IMR-90 (cell line): ENCODE measurements at regions not wholly inside any gene's neighbourhood (a gene's known extent, or its start where the extent isn't known, plus 50 kb on each side); places are given as distances from the start of the nearest gene placed in this dataset.

ENCODE experiments used
- ATAC-seq: fragments of 200-7000 bp; cut with Tn5 transposase; 2 replicates; pipeline ENCODE4 v1.9.1; 2020; ENCODE audit warnings: low read depth, mild to moderate bottlenecking, moderate library complexity
- BruUV-seq: library from RNA; stranded (reverse); fragments of 400-500 nt; replicated peaks from 2 replicates; lab custom pipeline; 2021; lab: Mats Ljungman, UMichigan
- CTCF ChIA-PET: fragments of 300-600 bp; formaldehyde crosslinking; extraction: SDS; loops from one replicate; lab custom pipeline; 2021; ENCODE audit warnings: antibody characterized with exemption; lab: Yijun Ruan, JAX
- POLR2A ChIA-PET: fragments of 300-600 bp; sonication (Branson Sonifier 250); formaldehyde crosslinking; loops from one replicate; lab custom pipeline; 2022; ENCODE audit warnings: antibody characterized with exemption; ENCODE audit not compliant: unreplicated experiment; lab: Charles Lee
- DNase-seq: peaks from one replicate; pipeline ENCODE4 v3.0.0; 2013
- H2AFZ ChIP-seq: replicated peaks from 2 replicates; pipeline ENCODE3; 2013; ENCODE audit warnings: low read length, mild to moderate bottlenecking; ENCODE audit not compliant: poor library complexity
- H2AK5ac ChIP-seq: 2 replicates; pipeline ENCODE4 v1.6.1; 2013; ENCODE audit warnings: low read depth, low read length, inconsistent platforms
- H2AK9ac ChIP-seq: replicated peaks from 2 replicates; pipeline ENCODE3; 2013; ENCODE audit warnings: mild to moderate bottlenecking, low read depth, low read length, moderate library complexity; ENCODE audit not compliant: poor library complexity
- H2BK120ac ChIP-seq: 2 replicates; pipeline ENCODE4 v1.6.1; 2013; ENCODE audit warnings: low read depth, low read length, inconsistent platforms
- H2BK15ac ChIP-seq: 3 replicates; pipeline ENCODE4 v1.6.1; 2013; ENCODE audit warnings: low read depth, low read length, inconsistent platforms
- H2BK20ac ChIP-seq: 2 replicates; pipeline ENCODE4 v1.6.1; 2013; ENCODE audit warnings: low read depth, mild to moderate bottlenecking, inconsistent platforms, low read length, moderate library complexity
- H2BK5ac ChIP-seq: 2 replicates; pipeline ENCODE4 v1.6.1; 2013; ENCODE audit warnings: mild to moderate bottlenecking, low read depth, low read length, inconsistent platforms; ENCODE audit not compliant: poor library complexity, severe bottlenecking
- H3K14ac ChIP-seq: replicated peaks from 2 replicates; pipeline ENCODE4 v1.6.1; 2013; ENCODE audit warnings: low read depth, low read length, inconsistent platforms
- H3K18ac ChIP-seq: 2 replicates; pipeline ENCODE4 v1.6.1; 2013; ENCODE audit warnings: low read depth, low read length, control low read depth
- H3K23ac ChIP-seq: 2 replicates; pipeline ENCODE4 v1.6.1; 2013; ENCODE audit warnings: low read depth, low read length, inconsistent platforms
- H3K27ac ChIP-seq: 2 replicates; pipeline ENCODE4 v1.5.1; 2013; ENCODE audit warnings: mild to moderate bottlenecking, control low read depth, low read length; ENCODE audit not compliant: insufficient read depth
- H3K27me3 ChIP-seq: 2 replicates; pipeline ENCODE4 v1.6.1; 2013; ENCODE audit warnings: low read length; ENCODE audit not compliant: control insufficient read depth, insufficient read depth
- H3K36me3 ChIP-seq: 2 replicates; pipeline ENCODE4 v1.6.1; 2013; ENCODE audit warnings: low read length, mixed read lengths; ENCODE audit not compliant: control insufficient read depth, insufficient read depth
- H3K4ac ChIP-seq: 2 replicates; pipeline ENCODE4 v1.6.1; 2013; ENCODE audit warnings: low read depth, low read length, inconsistent platforms
- H3K4me1 ChIP-seq: 2 replicates; pipeline ENCODE4 v1.6.1; 2013; ENCODE audit warnings: low read length, mixed read lengths; ENCODE audit not compliant: control insufficient read depth, insufficient read depth
- H3K4me2 ChIP-seq: 2 replicates; pipeline ENCODE4 v1.6.1; 2013; ENCODE audit warnings: low read depth, mild to moderate bottlenecking, control low read depth, low read length, moderate library complexity
- H3K4me3 ChIP-seq: 2 replicates; pipeline ENCODE4 v1.5.1; 2013; ENCODE audit warnings: low read depth, mild to moderate bottlenecking, control low read depth, low read length, moderate library complexity; ENCODE audit not compliant: insufficient read depth
- H3K56ac ChIP-seq: 2 replicates; pipeline ENCODE4 v1.6.1; 2013; ENCODE audit warnings: low read length, inconsistent platforms; ENCODE audit not compliant: insufficient read depth; ENCODE audit errors: extremely low read depth
- H3K79me1 ChIP-seq, 2 experiments: 2 replicates each; pipeline ENCODE4 v1.6.1; 2013; ENCODE audit warnings: low read length in 2 of 2, inconsistent platforms in 1 of 2, low read depth in 1 of 2
- H3K9ac ChIP-seq: 2 replicates; pipeline ENCODE4 v1.6.1; 2013; ENCODE audit warnings: low read depth, low read length, control low read depth
- H3K9me1 ChIP-seq: 2 replicates; pipeline ENCODE4 v1.6.1; 2013; ENCODE audit warnings: low read length, inconsistent platforms; ENCODE audit not compliant: insufficient read depth
- H3K9me3 ChIP-seq: 2 replicates; pipeline ENCODE4 v1.6.1; 2013; ENCODE audit warnings: low read length; ENCODE audit not compliant: control insufficient read depth, insufficient read depth
- H4K20me1 ChIP-seq: 2 replicates; pipeline ENCODE4 v1.6.1; 2013; ENCODE audit warnings: low read length, inconsistent platforms; ENCODE audit not compliant: insufficient read depth
- H4K5ac ChIP-seq: 2 replicates; pipeline ENCODE4 v1.6.1; 2013; ENCODE audit warnings: mild to moderate bottlenecking, low read depth, low read length, control low read depth
- H4K8ac ChIP-seq, 2 experiments: 2 replicates each; pipeline ENCODE4 v1.6.1; 2013; ENCODE audit warnings: low read depth in 2 of 2, low read length in 2 of 2, control low read depth in 1 of 2, inconsistent platforms in 1 of 2
- H4K91ac ChIP-seq: 2 replicates; pipeline ENCODE4 v1.6.1; 2013; ENCODE audit warnings: low read depth, low read length, inconsistent platforms; ENCODE audit not compliant: insufficient read depth
- BHLHE40 ChIP-seq: fragments of 150-350 bp; IDR thresholded peaks from 2 replicates; pipeline ENCODE4 v1.6.1; 2016; ENCODE audit warnings: mild to moderate bottlenecking, low read depth, low read length
- CHD1 ChIP-seq: IDR thresholded peaks from 2 replicates; pipeline ENCODE4 v1.6.1; 2012; ENCODE audit warnings: low read depth, low read length, improper control_type of control experiment
- MAFK ChIP-seq: IDR thresholded peaks from 2 replicates; pipeline ENCODE4 v1.6.1; 2012; ENCODE audit warnings: low read depth, low read length, improper control_type of control experiment
- MAZ ChIP-seq: IDR thresholded peaks from 2 replicates; pipeline ENCODE4 v1.6.1; 2012; ENCODE audit warnings: low read depth, mild to moderate bottlenecking, low read length, improper control_type of control experiment, moderate library complexity, borderline replicate concordance
- MXI1 ChIP-seq: IDR thresholded peaks from 2 replicates; pipeline ENCODE4 v1.6.1; 2012; ENCODE audit warnings: low read depth, mild to moderate bottlenecking, low read length, moderate library complexity, borderline replicate concordance
- NFE2L2 ChIP-seq: fragments of 150-350 bp; IDR thresholded peaks from 2 replicates; pipeline ENCODE4 v1.6.1; 2016; ENCODE audit warnings: low read depth, mild to moderate bottlenecking, low read length
- POLR2A ChIP-seq: IDR thresholded peaks from 2 replicates; pipeline ENCODE4 v1.6.1; 2012; ENCODE audit warnings: mild to moderate bottlenecking, low read depth, low read length
- RAD21 ChIP-seq: IDR thresholded peaks from 2 replicates; pipeline ENCODE4 v1.6.1; 2012; ENCODE audit warnings: low read length, improper control_type of control experiment
- RCOR1 ChIP-seq: IDR thresholded peaks from 2 replicates; pipeline ENCODE4 v1.6.1; 2012; ENCODE audit warnings: mild to moderate bottlenecking, low read length, improper control_type of control experiment; ENCODE audit not compliant: insufficient replicate concordance
- RFX5 ChIP-seq: IDR thresholded peaks from 2 replicates; pipeline ENCODE4 v1.8.0; 2012; ENCODE audit warnings: low read depth, mild to moderate bottlenecking, low read length, moderate library complexity
- SMC3 ChIP-seq: fragments of 150-350 bp; IDR thresholded peaks from 2 replicates; pipeline ENCODE4 v1.6.1; 2016; ENCODE audit warnings: low read depth, mild to moderate bottlenecking, antibody characterized with exemption, low read length, moderate library complexity
- WGBS, 2 experiments: methylation state at CpG; one replicate each; pipeline versions ENCODE4 v1.1.5 to v1.1.7; 2013; ENCODE audit warnings: missing lambda C conversion rate in 2 of 2; ENCODE audit not compliant: insufficient read length in 1 of 2; ENCODE audit errors: extremely low coverage in 2 of 2; 5-methylcytosine and 5-hydroxymethylcytosine counted together
- dilution Hi-C: fragments of 300-500 bp; cut with HindIII; formaldehyde crosslinking; loops from one replicate; pipeline ENCODE4 v1.14.3; 2018; ENCODE audit warnings: low sequenced_read_pairs; ENCODE audit not compliant: unreplicated experiment
- in situ Hi-C: fragments of 300-500 bp; cut with MboI; formaldehyde crosslinking; loops from 3 replicates; pipeline ENCODE4 v1.14.3; 2019; ENCODE audit warnings: low sequenced_read_pairs, inconsistent platforms, mixed read lengths
- intact Hi-C: fragments of 100-400 bp; cut with micrococcal nuclease; formaldehyde crosslinking; loops from 2 replicates; pipeline ENCODE4 v1.10.0; 2022
- TF ChIP-seq, protein P1 (sequence below): conservative IDR thresholded peaks from 2 replicates; pipeline ENCODE4 v1.5.1; 2012; ENCODE audit warnings: mild to moderate bottlenecking, low read depth, low read length, improper control_type of control experiment
- TF ChIP-seq, protein P2 (sequence below): fragments of 150-350 bp; IDR thresholded peaks from 2 replicates; pipeline ENCODE4 v1.6.1; 2017; ENCODE audit warnings: mild to moderate bottlenecking, antibody characterized with exemption, low read length, low read depth
- TF ChIP-seq, protein P3 (sequence below): fragments of 150-350 bp; IDR thresholded peaks from 2 replicates; pipeline ENCODE4 v1.6.1; 2016; ENCODE audit warnings: low read depth, mild to moderate bottlenecking, low read length, moderate library complexity, borderline replicate concordance

DNA sequence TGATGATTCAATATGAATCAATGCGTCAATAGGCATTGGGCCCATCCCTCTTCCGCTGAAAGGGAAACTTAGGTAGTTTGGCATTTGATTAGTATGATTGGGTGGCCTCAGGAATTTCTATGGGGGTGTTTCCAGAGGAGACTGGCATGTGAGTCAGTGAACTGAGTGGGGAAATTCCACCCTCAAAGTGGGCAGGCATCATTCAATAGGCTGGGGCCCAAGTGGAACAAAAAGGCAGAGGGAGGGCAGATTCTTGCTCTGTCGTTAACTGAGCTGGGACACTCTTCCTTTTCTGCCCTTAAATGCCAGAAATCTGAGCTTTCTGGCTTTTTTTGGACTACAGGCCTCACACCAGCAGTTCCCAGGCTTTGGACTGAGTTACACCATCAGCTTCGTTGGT is 373.5 kb downstream of the RPS29 start:
- TF ChIP-seq MXI1 (no peak), RCOR1 (no peak), RAD21 (no peak), CHD1 (no peak), MAZ (no peak), NFE2L2 (no peak), RFX5 (no peak), SMC3 (no peak), POLR2A (no peak), MAFK (no peak), BHLHE40 (no peak)
- TF ChIP-seq, protein P1, sequence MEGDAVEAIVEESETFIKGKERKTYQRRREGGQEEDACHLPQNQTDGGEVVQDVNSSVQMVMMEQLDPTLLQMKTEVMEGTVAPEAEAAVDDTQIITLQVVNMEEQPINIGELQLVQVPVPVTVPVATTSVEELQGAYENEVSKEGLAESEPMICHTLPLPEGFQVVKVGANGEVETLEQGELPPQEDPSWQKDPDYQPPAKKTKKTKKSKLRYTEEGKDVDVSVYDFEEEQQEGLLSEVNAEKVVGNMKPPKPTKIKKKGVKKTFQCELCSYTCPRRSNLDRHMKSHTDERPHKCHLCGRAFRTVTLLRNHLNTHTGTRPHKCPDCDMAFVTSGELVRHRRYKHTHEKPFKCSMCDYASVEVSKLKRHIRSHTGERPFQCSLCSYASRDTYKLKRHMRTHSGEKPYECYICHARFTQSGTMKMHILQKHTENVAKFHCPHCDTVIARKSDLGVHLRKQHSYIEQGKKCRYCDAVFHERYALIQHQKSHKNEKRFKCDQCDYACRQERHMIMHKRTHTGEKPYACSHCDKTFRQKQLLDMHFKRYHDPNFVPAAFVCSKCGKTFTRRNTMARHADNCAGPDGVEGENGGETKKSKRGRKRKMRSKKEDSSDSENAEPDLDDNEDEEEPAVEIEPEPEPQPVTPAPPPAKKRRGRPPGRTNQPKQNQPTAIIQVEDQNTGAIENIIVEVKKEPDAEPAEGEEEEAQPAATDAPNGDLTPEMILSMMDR = no peak
- TF ChIP-seq, protein P2, sequence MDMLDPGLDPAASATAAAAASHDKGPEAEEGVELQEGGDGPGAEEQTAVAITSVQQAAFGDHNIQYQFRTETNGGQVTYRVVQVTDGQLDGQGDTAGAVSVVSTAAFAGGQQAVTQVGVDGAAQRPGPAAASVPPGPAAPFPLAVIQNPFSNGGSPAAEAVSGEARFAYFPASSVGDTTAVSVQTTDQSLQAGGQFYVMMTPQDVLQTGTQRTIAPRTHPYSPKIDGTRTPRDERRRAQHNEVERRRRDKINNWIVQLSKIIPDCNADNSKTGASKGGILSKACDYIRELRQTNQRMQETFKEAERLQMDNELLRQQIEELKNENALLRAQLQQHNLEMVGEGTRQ = no peak
- TF ChIP-seq, protein P3, sequence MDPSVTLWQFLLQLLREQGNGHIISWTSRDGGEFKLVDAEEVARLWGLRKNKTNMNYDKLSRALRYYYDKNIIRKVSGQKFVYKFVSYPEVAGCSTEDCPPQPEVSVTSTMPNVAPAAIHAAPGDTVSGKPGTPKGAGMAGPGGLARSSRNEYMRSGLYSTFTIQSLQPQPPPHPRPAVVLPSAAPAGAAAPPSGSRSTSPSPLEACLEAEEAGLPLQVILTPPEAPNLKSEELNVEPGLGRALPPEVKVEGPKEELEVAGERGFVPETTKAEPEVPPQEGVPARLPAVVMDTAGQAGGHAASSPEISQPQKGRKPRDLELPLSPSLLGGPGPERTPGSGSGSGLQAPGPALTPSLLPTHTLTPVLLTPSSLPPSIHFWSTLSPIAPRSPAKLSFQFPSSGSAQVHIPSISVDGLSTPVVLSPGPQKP = no peak
- Histone ChIP-seq H3K9me1 (no peaks in the 10 kb centered on the region), H2BK5ac (no peak overlapping the region), H3K4me3 (no peak overlapping the region), H4K20me1 (no peaks in the 10 kb centered on the region), H3K79me1 (no peaks in the 10 kb centered on the region), H3K27me3 (no peaks in the 10 kb centered on the region), H2AFZ (no peak overlapping the region), H2AK9ac (no peak overlapping the region), H3K4me2 (no peak overlapping the region), H2BK120ac (no peak overlapping the region), H3K9me3 (no peaks in the 10 kb centered on the region), H3K36me3 (no peaks in the 10 kb centered on the region), H3K56ac (no peak overlapping the region), H3K4ac (no peak overlapping the region), H3K14ac (no peak overlapping the region), H3K9ac (no peak overlapping the region), H2BK20ac (no peak overlapping the region), H2AK5ac (no peak overlapping the region), H3K4me1 (no peaks in the 10 kb centered on the region), H4K91ac (no peak overlapping the region), H3K18ac (no peak overlapping the region), H3K23ac (no peak overlapping the region), H4K5ac (no peak overlapping the region), H4K8ac (no peak overlapping the region), H3K27ac (no peak overlapping the region), H2BK15ac (no peak overlapping the region)
- no TSS peak for BruUV-seq
- DNase-seq (no peak), ATAC-seq (no peak)
- ChIA-PET CTCF (no interaction called here), POLR2A (no interaction called here)
- intact Hi-C loops (no loop called here), in situ Hi-C loops (no loop called here), dilution Hi-C loops (no loop called here)
- 60% methylated on average over 1 of the region's 4 CpGs; no CpG with 5 or more reads in 1 of the 2 experiments for WGBS, 2 experiments
